ENCODE measurements at regions not wholly inside any gene's neighbourhood (a gene's known extent, or its start where the extent isn't known, plus 50 kb on each side); places are given as distances from the start of the nearest gene placed in this dataset. TPM values are rescaled to one million over a fixed set of nuclear protein-coding genes. Genes with fewer than 3 reads are reported as not detected.

DNA sequence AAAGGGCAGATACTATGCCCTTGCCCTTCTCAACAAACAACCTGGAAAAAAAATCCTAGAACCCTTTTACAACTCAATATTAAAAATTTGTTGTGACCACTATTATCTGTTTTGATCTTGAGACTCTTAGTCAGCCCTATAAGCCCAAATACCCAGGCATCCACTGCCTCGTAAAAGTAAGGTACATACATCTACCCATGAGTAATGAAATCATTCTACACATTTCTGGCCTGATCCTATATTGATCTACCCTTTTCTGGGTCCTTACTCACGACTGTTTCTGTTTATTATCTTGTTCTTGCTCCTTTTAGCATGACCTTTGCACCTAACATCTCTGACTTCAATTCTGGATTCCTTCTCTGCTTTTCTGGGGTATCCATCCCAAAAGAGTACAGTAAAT lies 56.8 kb downstream of the SCG2 start:
- Histone ChIP-seq H3K27ac (ENCODE audit: low read length, poor library complexity, severe bottlenecking) (no peak overlapping the region), H2AFZ (ENCODE audit: low read depth, low read length) (no peak overlapping the region), H3K4me3 (ENCODE audit: insufficient read depth in 1 of 2, low read depth in 1 of 2, low read length in 2 of 2) (no peak overlapping the region), H3K27me3 (ENCODE audit: control insufficient read depth in 1 of 2, insufficient read depth in 1 of 2, low read length in 2 of 2) (no peaks in the 10 kb centered on the region), H2BK5ac (ENCODE audit: low read depth, low read length, poor library complexity, severe bottlenecking) (no peak overlapping the region), H4K8ac (ENCODE audit: low read length) (no peak overlapping the region), H2AK5ac (ENCODE audit: low read length, severe bottlenecking) (no peak overlapping the region), H3K18ac (ENCODE audit: low read depth in 1 of 2, low read length in 2 of 2) (peak overlapping the region in 1 of 2 experiments; percentile 10), H3K79me1 (replicated peaks; ENCODE audit: low read length, poor library complexity, severe bottlenecking) (no peaks in the 10 kb centered on the region), H2BK12ac (ENCODE audit: low read length in 2 of 2) (peak overlapping the region in 1 of 2 experiments; percentile 53), H3K4me2 (ENCODE audit: low read length, poor library complexity, severe bottlenecking) (no peak overlapping the region), H2BK15ac (ENCODE audit: low read depth, poor library complexity, severe bottlenecking) (no peak overlapping the region), H3K4me1 (ENCODE audit: control insufficient read depth, insufficient read depth, low read depth, low read length) (peaks cover 3% of the 10 kb centered on the region), H2BK120ac (ENCODE audit: low read depth, low read length) (no peak overlapping the region), H4K91ac (ENCODE audit: low read length) (no peak overlapping the region), H3K36me3 (ENCODE audit: control insufficient read depth in 1 of 2, insufficient read depth in 2 of 2, low read depth in 1 of 2, low read length in 2 of 2) (no peaks in the 10 kb centered on the region), H3K4ac (ENCODE audit: low read depth in 1 of 2, low read length in 2 of 2) (no peak overlapping the region), H3K23ac (ENCODE audit: low read length in 2 of 2) (no peak overlapping the region), H3K9ac (ENCODE audit: low read length) (no peak overlapping the region), H3K9me3 (ENCODE audit: control insufficient read depth, low read length) (no peaks in the 10 kb centered on the region), H3K14ac (ENCODE audit: low read length in 2 of 2) (no peak overlapping the region)
- 29% methylated on average over 2 of the region's 2 CpGs for WGBS
- DNase-seq: no peak

DNA sequence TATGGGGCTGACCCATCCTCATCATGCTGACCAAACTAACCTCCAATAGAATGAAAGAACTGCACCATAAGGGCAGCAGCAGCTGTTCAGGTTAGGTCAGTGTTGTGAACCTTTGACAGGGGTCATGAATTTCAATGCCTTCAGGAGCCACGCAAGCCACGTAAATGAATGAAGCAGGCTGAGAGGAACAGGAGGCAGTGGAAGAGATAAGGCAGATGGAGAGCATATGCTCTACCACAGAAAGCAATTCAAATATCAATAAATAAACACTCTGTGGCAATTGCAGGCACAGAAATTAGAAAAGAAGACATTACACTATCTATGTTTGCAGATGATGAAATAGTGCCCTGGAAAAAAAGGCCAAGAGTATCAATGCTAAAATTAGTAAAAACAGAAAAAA lies 56.3 kb downstream of the SCG2 start:
- Histone ChIP-seq H4K8ac (ENCODE audit: low read length) (no peak overlapping the region), H3K4me3 (ENCODE audit: insufficient read depth in 1 of 2, low read depth in 1 of 2, low read length in 2 of 2) (no peak overlapping the region), H2AK5ac (ENCODE audit: low read length, severe bottlenecking) (no peak overlapping the region), H2BK5ac (ENCODE audit: low read depth, low read length, poor library complexity, severe bottlenecking) (no peak overlapping the region), H3K4me2 (ENCODE audit: low read length, poor library complexity, severe bottlenecking) (no peak overlapping the region), H3K9me3 (ENCODE audit: control insufficient read depth, low read length) (no peaks in the 10 kb centered on the region), H4K91ac (ENCODE audit: low read length) (no peak overlapping the region), H3K23ac (ENCODE audit: low read length in 2 of 2) (no peak overlapping the region), H2BK15ac (ENCODE audit: low read depth, poor library complexity, severe bottlenecking) (no peak overlapping the region), H3K27ac (ENCODE audit: low read length, poor library complexity, severe bottlenecking) (no peak overlapping the region), H2BK12ac (ENCODE audit: low read length in 2 of 2) (peak overlapping the region; percentile 51 to 53), H2AFZ (ENCODE audit: low read depth, low read length) (no peak overlapping the region), H3K79me1 (replicated peaks; ENCODE audit: low read length, poor library complexity, severe bottlenecking) (no peaks in the 10 kb centered on the region), H3K27me3 (ENCODE audit: control insufficient read depth in 1 of 2, insufficient read depth in 1 of 2, low read length in 2 of 2) (no peaks in the 10 kb centered on the region), H3K18ac (ENCODE audit: low read depth in 1 of 2, low read length in 2 of 2) (peak overlapping the region; percentile 10 to 46), H3K14ac (ENCODE audit: low read length in 2 of 2) (no peak overlapping the region), H2BK120ac (ENCODE audit: low read depth, low read length) (no peak overlapping the region), H3K4ac (ENCODE audit: low read depth in 1 of 2, low read length in 2 of 2) (no peak overlapping the region), H3K9ac (ENCODE audit: low read length) (no peak overlapping the region), H3K36me3 (ENCODE audit: control insufficient read depth in 1 of 2, insufficient read depth in 2 of 2, low read depth in 1 of 2, low read length in 2 of 2) (no peaks in the 10 kb centered on the region), H3K4me1 (ENCODE audit: control insufficient read depth, insufficient read depth, low read depth, low read length) (peaks cover 3% of the 10 kb centered on the region)
- DNase-seq: peak; percentile 54
- WGBS: 0% methylated on average over 1 of the region's 2 CpGs

Small RNA genes lying in the stretch of these regions (small RNA-seq; reads per million reads assigned to genes)
- not detected for gene HIGD1AP4 (ENCODE audit: low read depth)
- gene RN7SL807P (ENCODE audit: low read depth): not detected

Measured in mesenchymal stem cell (in vitro differentiated cells and primary cell).